ENCODE measurements at regions not wholly inside any gene's neighbourhood (a gene's known extent, or its start where the extent isn't known, plus 50 kb on each side); places are given as distances from the start of the nearest gene placed in this dataset.

GRCh38 chr18:51437280-51438271 lies 240.1 kb upstream of the MEX3C start:
- no peak overlapping the region for H3K4me3 ChIP-seq (ENCODE audit: low read length)
- peak; percentile 10 for DNase-seq (ENCODE audit: low read depth, low spot score)

GRCh38 chr18:51438797-51439350 lies 241.4 kb upstream of the MEX3C start:
- no peak for DNase-seq (ENCODE audit: low read depth, low spot score)
- no peak overlapping the region for H3K4me3 ChIP-seq (ENCODE audit: low read length)

- H3K4me3 ChIP-seq (ENCODE audit: low read length): no peak overlapping the region
- no peak for DNase-seq (ENCODE audit: low read depth, low spot score)
Observed at GRCh38 chr18:51442012-51442411, 244.5 kb upstream of the MEX3C start.

GRCh38 chr18:51446571-51447210 lies 249.2 kb upstream of the MEX3C start:
- no peak overlapping the region for H3K4me3 ChIP-seq (ENCODE audit: low read length)
- DNase-seq (ENCODE audit: low read depth, low spot score): no peak

- H3K4me3 ChIP-seq (ENCODE audit: low read length): no peak overlapping the region
- no peak for DNase-seq (ENCODE audit: low read depth, low spot score)
Observed at GRCh38 chr18:51447351-51448342, 250.2 kb upstream of the MEX3C start.

- H3K4me3 ChIP-seq (ENCODE audit: low read length): no peak overlapping the region
- no peak for DNase-seq (ENCODE audit: low read depth, low spot score)
Observed at GRCh38 chr18:51448949-51449348, 251.5 kb upstream of the MEX3C start.

GRCh38 chr18:51453594-51453993 lies 256.1 kb upstream of the MEX3C start:
- H3K4me3 ChIP-seq (ENCODE audit: low read length): no peak overlapping the region
- DNase-seq (ENCODE audit: low read depth, low spot score): no peak

- no peak for DNase-seq (ENCODE audit: low read depth, low spot score)
- no peak overlapping the region for H3K4me3 ChIP-seq (ENCODE audit: low read length)
Observed at GRCh38 chr18:51458861-51459260, 261.4 kb upstream of the MEX3C start.

- no peak for DNase-seq (ENCODE audit: low read depth, low spot score)
- H3K4me3 ChIP-seq (ENCODE audit: low read length): no peak overlapping the region
Observed at GRCh38 chr18:51461956-51462355, 264.5 kb upstream of the MEX3C start.

- no peak for DNase-seq (ENCODE audit: low read depth, low spot score)
- H3K4me3 ChIP-seq (ENCODE audit: low read length): no peak overlapping the region
Observed at GRCh38 chr18:51463483-51464136, 266.1 kb upstream of the MEX3C start.

- DNase-seq (ENCODE audit: low read depth, low spot score): no peak
Observed at GRCh38 chr18:51478908-51479307, 281.4 kb upstream of the MEX3C start.

GRCh38 chr18:51479736-51480135 lies 282.3 kb upstream of the MEX3C start:
- no peak for DNase-seq (ENCODE audit: low read depth, low spot score)

More at GRCh38 chr18:51478908-51479307, 281.4 kb upstream of the MEX3C start:
- H3K4me3 ChIP-seq (ENCODE audit: low read length): no peak overlapping the region

GRCh38 chr18:51480407-51481261 lies 283.2 kb upstream of the MEX3C start:
- H3K4me3 ChIP-seq (ENCODE audit: low read length): no peak overlapping the region
- no peak for DNase-seq (ENCODE audit: low read depth, low spot score)

More at GRCh38 chr18:51479736-51480135, 282.3 kb upstream of the MEX3C start:
- no peak overlapping the region for H3K4me3 ChIP-seq (ENCODE audit: low read length)

- DNase-seq (ENCODE audit: low read depth, low spot score): no peak
- H3K4me3 ChIP-seq (ENCODE audit: low read length): no peak overlapping the region
Observed at GRCh38 chr18:51486735-51487366, 289.4 kb upstream of the MEX3C start.

- H3K4me3 ChIP-seq (ENCODE audit: low read length): no peak overlapping the region
- no peak for DNase-seq (ENCODE audit: low read depth, low spot score)
Observed at GRCh38 chr18:51490417-51490816, 292.9 kb upstream of the MEX3C start.

GRCh38 chr18:51490860-51491259 lies 293.4 kb upstream of the MEX3C start:
- H3K4me3 ChIP-seq (ENCODE audit: low read length): no peak overlapping the region
- no peak for DNase-seq (ENCODE audit: low read depth, low spot score)

Measured in Jurkat, Clone E6-1 (cell line).